ENCODE measurements at regions not wholly inside any gene's neighbourhood (a gene's known extent, or its start where the extent isn't known, plus 50 kb on each side); places are given as distances from the start of the nearest gene placed in this dataset.

DNA sequence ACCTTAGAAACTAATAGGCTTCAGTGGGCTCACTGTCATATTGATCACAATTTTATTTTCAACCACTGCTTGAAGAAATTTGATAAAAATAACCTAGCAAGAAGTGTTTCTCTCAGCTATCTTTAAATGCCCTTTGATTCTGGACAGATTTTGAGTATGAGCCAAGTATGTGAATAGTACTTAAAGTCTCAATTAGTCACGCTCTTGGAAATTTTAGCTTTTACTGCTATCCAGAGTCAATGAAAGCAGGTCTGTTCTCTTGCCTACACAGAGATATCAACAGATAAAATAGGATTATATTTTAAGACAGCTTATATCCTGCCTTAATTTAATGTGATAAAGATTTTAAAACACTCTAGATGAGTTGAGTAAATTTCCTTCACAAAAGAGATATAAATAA is 337.3 kb downstream of the CBLN2 start:
- H3K27ac Mint-ChIP-seq: no peak overlapping the region
- CTCF ChIA-PET: no interaction called here
- H3K27me3 Mint-ChIP-seq: no peaks in the 10 kb centered on the region
- no peak overlapping the region for H3K4me3 Mint-ChIP-seq
- H3K4me1 Mint-ChIP-seq: no peaks in the 10 kb centered on the region
- DNase-seq: no peak
- H3K36me3 Mint-ChIP-seq (ENCODE audit: low read depth): no peaks in the 10 kb centered on the region
- POLR2A ChIA-PET: no interaction called here
- peaks cover 16% of the 10 kb centered on the region for H3K9me3 Mint-ChIP-seq

DNA sequence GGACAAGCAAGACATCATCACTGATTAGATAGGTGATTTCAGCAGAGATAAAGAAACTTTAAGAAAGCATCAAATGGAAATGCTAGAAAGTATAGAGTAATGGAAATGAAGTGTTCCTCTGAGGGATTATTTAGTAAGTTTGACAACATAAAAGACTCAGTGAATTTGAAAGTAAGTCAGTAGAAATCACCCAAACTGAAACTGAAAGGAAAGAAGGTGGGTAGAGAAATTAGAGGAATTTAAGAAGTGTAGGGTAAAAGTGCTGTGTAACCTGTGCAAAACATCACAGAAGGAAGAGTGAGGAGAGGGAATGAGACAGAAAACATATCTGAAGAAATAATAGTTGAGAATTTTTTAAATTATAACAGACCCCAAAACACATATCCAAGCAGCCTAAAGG is 343.1 kb downstream of the CBLN2 start:
- H3K9me3 Mint-ChIP-seq: peaks cover 8% of the 10 kb centered on the region
- no peak overlapping the region for H3K4me3 Mint-ChIP-seq
- H3K36me3 Mint-ChIP-seq (ENCODE audit: low read depth): no peaks in the 10 kb centered on the region
- DNase-seq: no peak
- no peaks in the 10 kb centered on the region for H3K27me3 Mint-ChIP-seq
- ChIA-PET CTCF (no interaction called here), POLR2A (no interaction called here)
- H3K4me1 Mint-ChIP-seq: peaks cover 2% of the 10 kb centered on the region
- no peak overlapping the region for H3K27ac Mint-ChIP-seq

DNA sequence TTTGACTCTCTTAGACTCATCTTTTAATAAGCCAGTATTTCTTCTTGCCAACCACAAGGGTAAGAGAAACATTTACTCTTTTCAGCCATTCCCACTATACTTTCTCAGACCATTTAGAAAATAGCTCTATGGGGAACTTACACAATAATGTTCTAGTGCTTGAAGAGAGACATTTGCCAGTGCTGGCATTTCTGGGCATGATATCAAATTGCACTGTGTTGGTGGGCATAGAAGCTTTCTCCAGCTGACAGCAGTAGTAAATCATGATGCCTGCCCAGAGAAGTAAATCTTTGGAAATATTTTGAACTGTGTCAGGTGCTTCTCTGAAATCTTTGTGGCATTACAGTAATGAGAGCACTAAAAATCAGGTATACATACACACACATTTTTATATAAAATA is 346.6 kb downstream of the CBLN2 start:
- Mint-ChIP-seq H3K4me1 (peaks cover 2% of the 10 kb centered on the region), H3K36me3 (ENCODE audit: low read depth) (no peaks in the 10 kb centered on the region), H3K9me3 (peaks cover 5% of the 10 kb centered on the region), H3K4me3 (no peak overlapping the region), H3K27ac (no peak overlapping the region), H3K27me3 (no peaks in the 10 kb centered on the region)
- no peak for DNase-seq
- ChIA-PET CTCF (no interaction called here), POLR2A (no interaction called here)

DNA sequence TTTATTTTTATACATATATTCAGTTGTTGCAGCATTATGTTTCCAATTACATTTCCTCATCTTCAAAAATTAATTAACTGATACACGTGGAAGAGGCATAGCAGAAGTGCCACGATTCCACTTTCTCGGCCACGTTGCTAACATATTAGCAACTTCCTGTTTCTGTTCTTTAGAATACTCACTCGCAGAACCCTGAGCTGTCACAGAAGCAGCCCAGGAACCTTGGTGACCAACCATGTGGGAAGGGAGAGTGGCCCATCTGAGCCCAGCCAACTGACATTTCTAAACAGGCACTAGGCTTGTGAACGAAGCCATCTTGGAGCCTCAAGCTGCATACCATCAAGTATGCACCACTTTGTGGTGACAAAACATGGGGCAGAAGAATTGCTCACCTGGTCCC is 350.1 kb downstream of the CBLN2 start:
- POLR2A ChIA-PET: no interaction called here
- Mint-ChIP-seq H3K9me3 (peaks cover 5% of the 10 kb centered on the region), H3K4me3 (no peak overlapping the region), H3K4me1 (no peaks in the 10 kb centered on the region), H3K27me3 (no peaks in the 10 kb centered on the region), H3K36me3 (ENCODE audit: low read depth) (no peaks in the 10 kb centered on the region), H3K27ac (no peak overlapping the region)
- DNase-seq: no peak
- CTCF ChIA-PET: no interaction called here

DNA sequence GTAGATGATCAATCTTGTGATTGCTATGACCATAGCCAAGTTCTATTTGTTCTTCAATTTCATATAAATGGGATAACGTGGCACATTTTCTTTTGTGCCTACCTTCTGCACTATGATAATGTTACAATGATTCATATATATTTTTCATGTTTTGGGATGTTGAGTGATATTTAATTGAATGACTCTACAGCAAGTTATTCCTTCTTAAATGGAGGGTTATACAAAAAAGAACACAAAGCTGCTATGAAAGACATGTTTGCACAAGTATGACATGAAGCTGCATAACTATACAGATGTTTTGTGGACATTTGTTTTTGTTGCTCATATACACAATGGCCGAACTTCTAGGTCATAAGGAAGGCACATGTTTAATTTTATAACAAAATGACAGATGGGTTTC is 356.2 kb downstream of the CBLN2 start:
- no peaks in the 10 kb centered on the region for H3K27me3 Mint-ChIP-seq
- POLR2A ChIA-PET: no interaction called here
- H3K9me3 Mint-ChIP-seq: peaks cover 6% of the 10 kb centered on the region
- H3K4me1 Mint-ChIP-seq: no peaks in the 10 kb centered on the region
- no peak overlapping the region for H3K27ac Mint-ChIP-seq
- DNase-seq: no peak
- CTCF ChIA-PET: no interaction called here
- no peaks in the 10 kb centered on the region for H3K36me3 Mint-ChIP-seq (ENCODE audit: low read depth)
- H3K4me3 Mint-ChIP-seq: no peak overlapping the region

DNA sequence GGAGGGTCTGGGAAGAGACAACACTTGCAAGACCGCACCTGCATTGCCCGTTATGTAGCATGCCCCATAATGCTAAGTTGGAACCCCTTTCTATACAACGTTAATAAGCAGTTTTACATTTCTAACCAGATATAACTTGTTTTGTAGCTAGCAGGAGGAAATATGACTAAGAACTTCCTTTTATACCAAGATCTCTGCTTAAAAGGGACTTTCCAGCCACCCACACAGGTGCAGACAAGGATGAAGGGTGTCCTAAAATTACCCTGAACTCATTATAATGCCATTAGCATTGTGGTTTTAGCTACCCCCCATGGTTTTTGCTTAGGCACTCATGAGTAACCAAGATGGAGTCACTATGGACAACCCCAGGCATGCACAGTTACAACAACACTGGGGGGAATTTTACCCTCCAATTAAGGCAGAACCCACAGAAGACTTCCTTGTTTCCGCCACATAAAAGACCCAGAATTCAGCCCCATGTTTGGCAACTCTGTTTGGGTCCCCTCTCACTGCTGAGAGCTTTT is 362.8 kb downstream of the CBLN2 start:
- ChIA-PET POLR2A (no interaction called here), CTCF (no interaction called here)
- no peak overlapping the region for H3K27ac Mint-ChIP-seq
- peaks cover 5% of the 10 kb centered on the region for H3K9me3 Mint-ChIP-seq
- no peaks in the 10 kb centered on the region for H3K36me3 Mint-ChIP-seq (ENCODE audit: low read depth)
- DNase-seq: no peak
- peaks cover 4% of the 10 kb centered on the region for H3K4me1 Mint-ChIP-seq
- H3K4me3 Mint-ChIP-seq: no peak overlapping the region
- H3K27me3 Mint-ChIP-seq: no peaks in the 10 kb centered on the region

DNA sequence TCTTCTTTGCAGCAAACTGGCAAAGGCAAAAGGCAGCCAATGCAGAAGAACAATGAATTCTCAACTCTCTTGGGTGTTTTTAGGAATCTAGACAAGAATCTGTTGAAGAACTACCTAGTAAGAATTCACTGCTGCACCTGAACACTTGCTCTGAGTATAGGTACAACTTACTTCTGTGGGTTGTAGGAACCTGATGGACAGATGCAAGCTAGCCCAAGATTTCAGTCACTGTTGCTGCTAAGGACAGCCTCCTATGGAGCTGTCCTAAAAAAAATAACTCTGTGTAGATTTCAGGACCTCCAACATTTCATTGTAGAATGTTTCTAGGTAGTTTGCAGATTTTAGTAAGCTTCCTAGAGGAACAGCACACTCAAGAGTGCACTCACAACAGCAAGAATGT is 363.5 kb downstream of the CBLN2 start:
- Mint-ChIP-seq H3K36me3 (ENCODE audit: low read depth) (no peaks in the 10 kb centered on the region), H3K27me3 (no peaks in the 10 kb centered on the region), H3K4me3 (no peak overlapping the region), H3K9me3 (peaks cover 5% of the 10 kb centered on the region), H3K27ac (no peak overlapping the region), H3K4me1 (peaks cover 4% of the 10 kb centered on the region)
- no peak for DNase-seq
- CTCF ChIA-PET: no interaction called here
- POLR2A ChIA-PET: no interaction called here

DNA sequence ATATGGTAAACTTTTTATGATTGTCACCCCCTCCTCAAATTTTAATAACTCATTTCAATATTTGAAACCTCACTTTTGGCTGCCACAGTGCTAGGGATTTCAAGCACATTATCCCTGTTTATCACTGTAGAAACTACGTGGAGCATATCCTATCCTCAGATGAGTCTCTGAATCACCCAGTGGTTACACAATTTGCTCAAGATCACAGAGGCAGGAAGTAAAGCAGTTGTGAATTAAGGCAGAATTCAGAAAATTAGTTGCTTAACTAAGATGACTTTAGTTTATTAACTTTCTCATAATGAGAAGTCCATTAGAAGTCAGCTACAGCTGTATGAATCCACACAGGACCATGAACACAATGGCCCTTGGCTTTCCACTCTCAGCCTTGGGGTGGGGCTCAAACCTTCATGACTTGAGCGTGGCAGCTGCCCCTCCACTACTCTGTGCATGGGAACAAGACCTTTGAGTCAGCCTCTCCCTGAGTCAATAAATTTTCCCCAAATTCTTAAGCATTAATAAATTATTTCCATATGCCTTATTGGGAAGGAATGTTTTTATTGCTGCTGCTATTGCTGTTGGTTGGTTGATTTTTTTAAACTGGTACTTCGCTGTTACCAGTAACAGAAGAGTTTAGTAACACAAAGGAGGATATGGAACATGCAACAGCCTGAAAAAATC is 369.0 kb downstream of the CBLN2 start:
- H3K36me3 Mint-ChIP-seq (ENCODE audit: low read depth): no peaks in the 10 kb centered on the region
- H3K9me3 Mint-ChIP-seq: peaks cover 11% of the 10 kb centered on the region
- DNase-seq: no peak
- POLR2A ChIA-PET: no interaction called here
- CTCF ChIA-PET: no interaction called here
- H3K27ac Mint-ChIP-seq: no peak overlapping the region
- H3K4me3 Mint-ChIP-seq: no peak overlapping the region
- H3K4me1 Mint-ChIP-seq: no peaks in the 10 kb centered on the region
- H3K27me3 Mint-ChIP-seq: no peaks in the 10 kb centered on the region

DNA sequence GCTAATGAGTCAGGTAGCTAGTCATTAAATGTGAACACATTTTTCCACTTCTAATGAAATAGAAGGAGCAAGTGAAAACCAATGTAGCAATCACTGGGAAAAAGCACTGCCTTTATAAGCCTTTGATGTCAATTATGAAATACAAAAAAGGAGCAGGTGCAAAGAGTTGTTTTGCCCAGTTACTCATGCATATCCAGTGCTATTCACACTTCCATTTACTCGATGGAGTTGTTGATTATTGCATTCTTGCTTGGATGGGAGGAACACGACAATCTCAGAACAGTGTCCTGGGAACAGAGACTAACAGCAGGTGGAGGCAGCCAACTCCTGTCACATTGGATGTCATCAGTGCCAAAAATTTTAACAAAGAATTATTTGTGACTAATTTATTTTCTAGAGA is 372.5 kb downstream of the CBLN2 start:
- no peaks in the 10 kb centered on the region for H3K36me3 Mint-ChIP-seq (ENCODE audit: low read depth)
- peaks cover 11% of the 10 kb centered on the region for H3K9me3 Mint-ChIP-seq
- POLR2A ChIA-PET: no interaction called here
- CTCF ChIA-PET: no interaction called here
- no peak overlapping the region for H3K4me3 Mint-ChIP-seq
- no peaks in the 10 kb centered on the region for H3K27me3 Mint-ChIP-seq
- no peaks in the 10 kb centered on the region for H3K4me1 Mint-ChIP-seq
- DNase-seq: no peak
- no peak overlapping the region for H3K27ac Mint-ChIP-seq

DNA sequence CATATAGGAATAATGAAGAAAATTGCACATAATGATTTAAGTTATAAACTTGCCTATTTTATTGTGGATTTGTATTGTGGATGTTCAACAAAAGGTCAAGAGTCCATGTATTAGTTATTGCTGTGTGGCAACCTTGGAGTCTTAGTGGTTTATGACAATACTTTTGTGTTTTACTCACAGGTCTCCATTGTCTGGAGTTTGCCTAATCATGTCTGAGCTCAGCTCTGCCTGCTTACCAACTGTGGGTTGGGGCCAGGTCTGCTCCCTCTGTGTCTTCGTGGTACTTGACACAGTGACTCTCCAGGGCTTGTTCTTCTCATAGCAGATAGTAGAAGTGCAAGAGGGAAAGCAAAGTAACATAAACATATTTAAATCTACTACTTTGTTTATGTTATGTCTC is 382.5 kb downstream of the CBLN2 start:
- POLR2A ChIA-PET: no interaction called here
- H3K4me3 Mint-ChIP-seq: no peak overlapping the region
- CTCF ChIA-PET: no interaction called here

DNA sequence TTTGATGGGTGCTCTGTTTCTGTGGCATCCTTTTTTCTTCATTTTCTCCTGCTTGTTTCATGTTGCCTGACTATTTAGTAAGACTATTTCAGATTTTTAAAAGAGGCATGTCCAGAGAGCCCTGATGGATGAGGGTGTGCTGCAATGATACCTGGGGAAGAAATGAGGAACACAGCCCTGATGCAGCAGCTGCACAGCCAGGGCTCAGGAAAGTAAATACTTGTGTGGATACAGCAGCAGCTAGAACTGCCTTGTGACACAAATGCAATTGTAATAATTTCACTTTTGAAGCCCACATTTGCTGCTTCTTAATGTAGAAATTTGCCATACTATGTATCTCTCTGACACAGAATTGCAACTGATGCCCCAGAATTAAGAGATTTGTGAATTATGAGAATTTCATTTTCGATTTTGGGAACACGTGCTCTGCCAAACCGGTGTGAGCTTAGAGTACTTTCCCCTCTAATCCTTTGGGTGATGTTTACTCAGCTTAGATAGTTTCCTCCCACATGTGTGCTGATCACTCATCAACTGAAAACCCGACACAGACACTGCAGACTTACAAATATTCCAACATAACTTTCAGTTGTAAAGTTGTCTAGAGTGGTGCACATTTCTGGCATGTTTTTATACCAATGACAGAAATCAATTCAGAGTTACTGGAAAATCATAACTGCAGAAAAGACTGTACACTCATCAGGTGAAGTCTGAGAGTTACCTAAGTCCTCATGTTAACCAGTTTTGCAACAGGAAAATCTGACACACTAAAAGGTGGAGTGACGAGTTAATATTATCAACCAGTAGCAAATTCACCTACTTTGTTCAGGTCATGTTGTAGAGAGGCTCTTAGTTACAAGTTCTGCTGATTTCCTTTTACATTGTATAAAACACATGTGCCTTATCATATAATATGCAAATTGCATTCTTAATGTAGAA is 383.4 kb downstream of the CBLN2 start:
- Mint-ChIP-seq H3K4me1 (no peaks in the 10 kb centered on the region), H3K4me3 (no peak overlapping the region), H3K9me3 (peaks cover 12% of the 10 kb centered on the region), H3K27ac (no peak overlapping the region), H3K36me3 (ENCODE audit: low read depth) (no peaks in the 10 kb centered on the region), H3K27me3 (no peaks in the 10 kb centered on the region)
- CTCF ChIA-PET: no interaction called here
- POLR2A ChIA-PET: no interaction called here
- DNase-seq: no peak

More for the DNA sequence above, 382.5 kb downstream of the CBLN2 start:
- Mint-ChIP-seq H3K4me1 (no peaks in the 10 kb centered on the region), H3K36me3 (ENCODE audit: low read depth) (no peaks in the 10 kb centered on the region), H3K27ac (no peak overlapping the region), H3K9me3 (peaks cover 10% of the 10 kb centered on the region), H3K27me3 (no peaks in the 10 kb centered on the region)
- DNase-seq: no peak

DNA sequence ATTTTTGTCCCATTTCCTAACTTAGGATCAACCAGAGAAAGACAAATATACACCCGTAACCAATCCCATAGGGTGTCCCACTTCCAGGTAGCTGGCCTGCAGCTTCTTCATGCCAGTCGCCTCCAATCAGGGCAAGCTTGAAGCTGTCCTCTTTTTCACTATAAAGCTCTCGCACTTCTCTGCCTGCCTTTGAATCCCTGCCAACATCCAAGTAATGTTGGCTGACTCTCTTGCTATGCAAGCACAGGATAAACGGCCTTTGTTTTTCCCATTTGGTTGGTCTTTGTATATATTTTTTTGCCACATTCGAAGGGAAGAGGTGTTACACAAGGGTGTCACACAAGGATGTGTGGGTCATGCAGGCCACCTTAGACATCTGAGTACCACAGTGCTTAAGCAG is 388.8 kb downstream of the CBLN2 start:
- Mint-ChIP-seq H3K4me3 (no peak overlapping the region), H3K9me3 (peaks cover 17% of the 10 kb centered on the region), H3K4me1 (no peaks in the 10 kb centered on the region), H3K27ac (no peak overlapping the region), H3K36me3 (ENCODE audit: low read depth) (no peaks in the 10 kb centered on the region), H3K27me3 (no peaks in the 10 kb centered on the region)
- CTCF ChIA-PET: interaction anchor here (0.6 kb wide), 1 partner anchor 603 kb away, joined by 7 read pairs; no protein-coding TSS in a partner anchor
- no peak for DNase-seq
- POLR2A ChIA-PET: no interaction called here

DNA sequence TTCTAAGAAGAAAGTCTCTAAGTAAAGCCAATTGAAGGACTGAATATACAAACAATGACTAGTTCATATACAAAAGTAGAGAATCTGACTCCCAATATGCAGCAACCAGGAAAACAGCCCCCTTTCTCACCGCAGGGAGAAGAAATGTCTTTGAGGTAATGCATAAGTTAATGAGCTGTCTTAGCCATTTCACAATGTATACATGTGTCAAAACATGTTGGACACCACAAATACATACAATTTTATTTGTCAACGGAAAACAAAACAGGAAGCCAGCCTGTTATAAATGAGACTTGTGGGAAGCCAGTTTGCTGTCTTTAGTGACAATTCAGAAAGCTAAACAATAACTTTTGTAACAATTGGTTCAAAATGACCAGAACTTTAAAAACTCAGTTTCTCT is 389.2 kb downstream of the CBLN2 start:
- no peaks in the 10 kb centered on the region for H3K36me3 Mint-ChIP-seq (ENCODE audit: low read depth)
- no peaks in the 10 kb centered on the region for H3K4me1 Mint-ChIP-seq
- no peaks in the 10 kb centered on the region for H3K27me3 Mint-ChIP-seq
- CTCF ChIA-PET: interaction anchor here (0.6 kb wide), 1 partner anchor 604 kb away, joined by 7 read pairs; no protein-coding TSS in a partner anchor
- POLR2A ChIA-PET: no interaction called here
- peaks cover 17% of the 10 kb centered on the region for H3K9me3 Mint-ChIP-seq
- no peak overlapping the region for H3K27ac Mint-ChIP-seq
- H3K4me3 Mint-ChIP-seq: no peak overlapping the region
- DNase-seq: no peak

DNA sequence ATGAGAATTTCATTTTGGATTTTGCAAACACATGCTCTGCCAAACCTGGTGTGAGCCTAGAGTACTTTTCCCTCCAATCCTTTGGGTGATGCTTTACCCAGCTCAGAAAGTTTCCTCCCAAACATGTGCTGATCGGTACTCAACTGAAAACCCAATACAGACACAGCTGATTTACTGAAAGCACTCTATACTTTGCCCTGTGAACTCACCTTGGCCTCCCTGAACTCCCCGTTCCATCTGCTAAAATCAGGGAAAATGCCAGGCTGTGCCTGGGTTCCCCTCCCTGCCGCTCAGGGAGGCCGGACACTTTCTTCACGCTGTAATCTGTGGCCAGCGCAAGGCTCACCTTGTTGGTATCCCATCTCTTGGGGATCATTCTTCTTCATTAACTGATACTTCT is 391.2 kb downstream of the CBLN2 start:
- no peaks in the 10 kb centered on the region for H3K27me3 Mint-ChIP-seq
- peaks cover 13% of the 10 kb centered on the region for H3K9me3 Mint-ChIP-seq
- ChIA-PET CTCF (no interaction called here), POLR2A (no interaction called here)
- H3K27ac Mint-ChIP-seq: no peak overlapping the region
- DNase-seq: no peak
- H3K4me1 Mint-ChIP-seq: no peaks in the 10 kb centered on the region
- no peaks in the 10 kb centered on the region for H3K36me3 Mint-ChIP-seq (ENCODE audit: low read depth)
- H3K4me3 Mint-ChIP-seq: no peak overlapping the region
